Left ventricle myocardium inferior (tissue), 1 donor: ENCODE measurements at regions not wholly inside any gene's neighbourhood (a gene's known extent, or its start where the extent isn't known, plus 50 kb on each side); places are given as distances from the start of the nearest gene placed in this dataset.

ENCODE experiments used
- DNase-seq: peaks from one replicate; pipeline ENCODE4 v3.0.0-alpha.2; 2020
- H3K27ac ChIP-seq: fragments of 200-600 bp; replicated peaks from 2 replicates; pipeline ENCODE4 v1.8.0; 2021
- H3K27me3 ChIP-seq: fragments of 200-600 bp; 2 replicates; pipeline ENCODE4 v1.8.0; 2021; ENCODE audit warnings: low read depth
- H3K36me3 ChIP-seq: fragments of 200-600 bp; 2 replicates; pipeline ENCODE4 v1.8.0; 2021
- H3K4me1 ChIP-seq: fragments of 200-600 bp; 2 replicates; pipeline ENCODE4 v1.8.0; 2021
- H3K4me3 ChIP-seq: fragments of 200-600 bp; 2 replicates; pipeline ENCODE4 v1.8.0; 2021; ENCODE audit warnings: mild to moderate bottlenecking, moderate library complexity
- H3K9me3 ChIP-seq: fragments of 200-600 bp; replicated peaks from 2 replicates; pipeline ENCODE4 v1.8.0; 2021
- intact Hi-C: fragments of 100-400 bp; cut with micrococcal nuclease; formaldehyde crosslinking; loops from one replicate; pipeline ENCODE4 v1.11.0; 2022
- TF ChIP-seq, protein P1 (sequence below): fragments of 200-600 bp; IDR thresholded peaks from 2 replicates; pipeline ENCODE4 v1.8.0; 2021; ENCODE audit warnings: antibody characterized with exemption, mild to moderate bottlenecking, borderline replicate concordance
- donor health status: DM: no; HTN: yes; CAD: no; lungs with severe emphysema.

DNA sequence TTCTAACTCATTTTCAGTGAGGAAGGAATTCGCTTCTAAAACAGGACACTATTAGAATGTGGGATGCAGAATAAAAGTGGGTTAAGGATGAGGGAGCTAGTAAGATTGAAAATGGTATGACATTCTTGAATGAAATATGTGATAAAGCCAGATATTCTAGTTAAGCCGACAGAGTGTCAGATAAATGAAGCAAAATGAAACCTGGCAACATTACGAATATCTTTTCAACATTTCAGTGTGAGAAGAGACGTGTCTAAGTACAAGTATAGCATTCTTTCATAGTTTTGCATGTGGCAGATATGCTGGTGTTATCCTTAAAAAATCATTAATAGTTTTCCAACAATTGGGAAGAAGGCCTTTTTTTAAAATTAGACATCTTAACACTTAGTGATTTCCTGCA lies 1101.4 kb downstream of the RPA4 start:
- DNase-seq: no peak
- Histone ChIP-seq H3K4me3 (no peak overlapping the region), H3K27ac (no peak overlapping the region), H3K9me3 (no peaks in the 10 kb centered on the region), H3K36me3 (no peaks in the 10 kb centered on the region), H3K4me1 (no peaks in the 10 kb centered on the region), H3K27me3 (no peaks in the 10 kb centered on the region)
- intact Hi-C loops: no loop called here
- TF ChIP-seq, protein P1, sequence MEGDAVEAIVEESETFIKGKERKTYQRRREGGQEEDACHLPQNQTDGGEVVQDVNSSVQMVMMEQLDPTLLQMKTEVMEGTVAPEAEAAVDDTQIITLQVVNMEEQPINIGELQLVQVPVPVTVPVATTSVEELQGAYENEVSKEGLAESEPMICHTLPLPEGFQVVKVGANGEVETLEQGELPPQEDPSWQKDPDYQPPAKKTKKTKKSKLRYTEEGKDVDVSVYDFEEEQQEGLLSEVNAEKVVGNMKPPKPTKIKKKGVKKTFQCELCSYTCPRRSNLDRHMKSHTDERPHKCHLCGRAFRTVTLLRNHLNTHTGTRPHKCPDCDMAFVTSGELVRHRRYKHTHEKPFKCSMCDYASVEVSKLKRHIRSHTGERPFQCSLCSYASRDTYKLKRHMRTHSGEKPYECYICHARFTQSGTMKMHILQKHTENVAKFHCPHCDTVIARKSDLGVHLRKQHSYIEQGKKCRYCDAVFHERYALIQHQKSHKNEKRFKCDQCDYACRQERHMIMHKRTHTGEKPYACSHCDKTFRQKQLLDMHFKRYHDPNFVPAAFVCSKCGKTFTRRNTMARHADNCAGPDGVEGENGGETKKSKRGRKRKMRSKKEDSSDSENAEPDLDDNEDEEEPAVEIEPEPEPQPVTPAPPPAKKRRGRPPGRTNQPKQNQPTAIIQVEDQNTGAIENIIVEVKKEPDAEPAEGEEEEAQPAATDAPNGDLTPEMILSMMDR: no peak

DNA sequence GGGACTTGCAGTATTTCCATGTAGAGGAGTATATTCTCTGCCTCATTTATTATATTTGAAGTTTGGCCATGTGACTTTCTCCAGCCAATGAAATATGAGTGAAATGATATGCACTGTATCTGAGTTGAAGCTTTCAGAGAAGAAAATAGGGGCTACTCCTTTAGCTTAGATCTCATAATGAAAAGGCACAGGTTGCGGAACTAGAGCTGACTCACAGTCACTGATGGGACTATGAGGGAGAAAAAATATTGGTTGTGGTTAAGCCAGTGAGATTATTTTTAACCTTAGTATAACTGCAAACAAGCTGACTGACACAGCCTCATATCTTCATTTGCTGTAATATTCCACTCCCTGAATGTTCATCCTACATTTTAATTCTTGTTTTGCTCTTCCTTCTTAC lies 1104.3 kb downstream of the RPA4 start:
- H3K27me3 ChIP-seq: no peaks in the 10 kb centered on the region
- no peak overlapping the region for H3K4me3 ChIP-seq
- TF ChIP-seq, protein P1: no peak
- intact Hi-C loops: no loop called here
- H3K36me3 ChIP-seq: no peaks in the 10 kb centered on the region
- no peaks in the 10 kb centered on the region for H3K4me1 ChIP-seq
- H3K9me3 ChIP-seq: no peaks in the 10 kb centered on the region
- no peak overlapping the region for H3K27ac ChIP-seq
- no peak for DNase-seq

DNA sequence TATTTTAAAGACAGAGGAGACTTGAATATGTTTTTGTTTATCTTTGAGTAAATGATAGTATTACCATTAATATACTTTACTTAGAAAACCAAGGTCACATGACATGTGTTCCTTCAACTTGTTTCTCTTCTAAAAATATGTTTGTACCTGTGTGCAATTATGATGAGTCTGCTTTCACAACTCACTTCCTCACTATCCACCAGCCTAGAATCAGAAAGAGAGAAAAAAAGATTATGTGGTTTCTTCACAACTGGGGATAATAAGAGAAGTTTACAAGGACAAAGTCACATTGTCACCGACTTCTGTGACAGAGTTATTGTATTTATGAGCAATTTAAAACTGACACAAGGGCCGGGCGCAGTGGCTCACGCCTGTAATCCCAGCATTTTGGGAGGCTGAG lies 1112.1 kb downstream of the RPA4 start:
- TF ChIP-seq, protein P1: no peak
- no peak for DNase-seq
- intact Hi-C loops: no loop called here

DNA sequence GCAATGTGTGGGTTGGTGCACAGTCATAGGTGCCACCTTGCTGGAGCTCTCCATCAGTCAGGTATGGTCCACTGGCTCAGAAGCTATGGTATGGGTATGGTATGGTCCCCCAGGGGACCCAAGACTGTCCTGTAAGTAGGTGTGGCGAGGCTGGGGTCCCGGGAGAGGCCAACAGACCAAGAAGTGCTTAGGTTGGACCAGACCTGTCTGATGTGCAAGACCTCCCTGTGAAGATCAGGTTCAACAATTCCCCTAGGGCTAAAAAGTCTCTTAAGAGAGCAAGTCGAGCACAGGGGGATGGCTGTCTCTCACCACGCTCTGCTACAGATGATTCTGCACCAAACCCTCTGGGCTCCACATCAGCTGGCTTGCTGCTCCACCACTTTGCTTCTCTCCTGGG lies 1145.0 kb downstream of the RPA4 start:
- no peaks in the 10 kb centered on the region for H3K36me3 ChIP-seq
- TF ChIP-seq, protein P1: no peak
- no peak overlapping the region for H3K4me3 ChIP-seq
- no peaks in the 10 kb centered on the region for H3K27me3 ChIP-seq
- H3K27ac ChIP-seq: no peak overlapping the region
- DNase-seq: no peak
- peaks cover 17% of the 10 kb centered on the region for H3K9me3 ChIP-seq
- intact Hi-C loops: no loop called here
- H3K4me1 ChIP-seq: no peaks in the 10 kb centered on the region

More for the DNA sequence above, 1112.1 kb downstream of the RPA4 start:
- H3K4me3 ChIP-seq: no peak overlapping the region
- H3K27me3 ChIP-seq: no peaks in the 10 kb centered on the region
- H3K9me3 ChIP-seq: no peaks in the 10 kb centered on the region
- H3K4me1 ChIP-seq: no peaks in the 10 kb centered on the region
- no peak overlapping the region for H3K27ac ChIP-seq
- no peaks in the 10 kb centered on the region for H3K36me3 ChIP-seq

GRCh38 chrX:98029861-98030260 lies 1146.2 kb downstream of the RPA4 start:
- Histone ChIP-seq H3K4me3 (no peak overlapping the region), H3K36me3 (no peaks in the 10 kb centered on the region), H3K9me3 (peaks cover 11% of the 10 kb centered on the region), H3K4me1 (no peaks in the 10 kb centered on the region), H3K27ac (no peak overlapping the region), H3K27me3 (no peaks in the 10 kb centered on the region)
- TF ChIP-seq, protein P1: no peak
- intact Hi-C loops: no loop called here
- DNase-seq: no peak

GRCh38 chrX:98057176-98057575 lies 1173.5 kb downstream of the RPA4 start:
- no peak overlapping the region for H3K4me3 ChIP-seq
- H3K9me3 ChIP-seq: no peaks in the 10 kb centered on the region
- intact Hi-C loops: no loop called here
- TF ChIP-seq, protein P1: no peak
- no peaks in the 10 kb centered on the region for H3K4me1 ChIP-seq
- H3K36me3 ChIP-seq: no peaks in the 10 kb centered on the region
- DNase-seq: no peak
- no peak overlapping the region for H3K27ac ChIP-seq
- H3K27me3 ChIP-seq: no peaks in the 10 kb centered on the region
